Panc1 (cell line): ENCODE measurements at regions not wholly inside any gene's neighbourhood (a gene's known extent, or its start where the extent isn't known, plus 50 kb on each side); places are given as distances from the start of the nearest gene placed in this dataset.
"Not testable (repeated sequence)": the region's sequence is repeated elsewhere in the genome, so short reads cannot be mapped to it uniquely, and the experiment has no call there.

Experiments used
- ATAC-seq: fragments of 200-7000 bp; cut with Tn5 transposase; 2 replicates; pipeline ENCODE4 v1.9.1; 2020; ENCODE audit warnings: mild to moderate bottlenecking, moderate library complexity
- BruUV-seq: library from RNA; stranded (reverse); fragments of 400-500 nt; replicated peaks from 2 replicates; lab custom pipeline; 2021; lab: Mats Ljungman, UMichigan
- CTCF ChIA-PET: fragments of 300-600 bp; sonication (Branson Sonifier 250); formaldehyde crosslinking; loops from one replicate; lab custom pipeline; 2022; ENCODE audit warnings: antibody characterized with exemption; lab: Charles Lee
- POLR2A ChIA-PET: fragments of 300-600 bp; sonication (Branson Sonifier 250); formaldehyde crosslinking; loops from one replicate; lab custom pipeline; 2022; ENCODE audit warnings: antibody characterized with exemption; lab: Charles Lee
- DNase-seq: peaks from one replicate; pipeline ENCODE4 v3.0.0-alpha.2; 2010; ENCODE audit warnings: low read depth, low spot score
- H3K27ac ChIP-seq: 2 replicates; pipeline ENCODE4 v1.5.1; 2011; ENCODE audit warnings: mild to moderate bottlenecking, low read length, inconsistent platforms
- H3K27me3 ChIP-seq: fragments of 200-500 bp; sonication (Bioruptor generic); 2 replicates; pipeline ENCODE4 v1.6.0; 2014; ENCODE audit warnings: low read length, inconsistent platforms; ENCODE audit not compliant: control insufficient read depth, insufficient read depth
- H3K36me3 ChIP-seq: fragments of 200-500 bp; sonication (Bioruptor generic); 2 replicates; pipeline ENCODE4 v1.5.1; 2014; ENCODE audit warnings: inconsistent platforms, mild to moderate bottlenecking, low read length, moderate library complexity; ENCODE audit not compliant: control insufficient read depth, insufficient read depth
- H3K4me1 ChIP-seq: 2 replicates; pipeline ENCODE4 v1.5.1; 2011; ENCODE audit warnings: inconsistent platforms, mild to moderate bottlenecking, low read length, moderate library complexity; ENCODE audit not compliant: control insufficient read depth, insufficient read depth
- H3K4me3 ChIP-seq, 2 experiments: 2 replicates each; pipeline ENCODE4 v1.5.1; 2011 to 2012; ENCODE audit warnings: low read depth in 2 of 2, low read length in 2 of 2, mild to moderate bottlenecking in 2 of 2, inconsistent platforms in 1 of 2, moderate library complexity in 1 of 2
- H3K9me3 ChIP-seq: fragments of 200-500 bp; sonication (Bioruptor generic); 2 replicates; pipeline ENCODE4 v1.5.1; 2014; ENCODE audit warnings: low read depth, mild to moderate bottlenecking, inconsistent platforms, low read length, moderate library complexity; ENCODE audit not compliant: control insufficient read depth, insufficient read depth
- REST ChIP-seq, 2 experiments: IDR thresholded peaks; 2 replicates each; pipeline ENCODE4 v1.6.1; 2011 to 2012; ENCODE audit warnings: low read depth in 2 of 2, control low read depth in 1 of 2, low read length in 1 of 2, mild to moderate bottlenecking in 1 of 2, moderate library complexity in 1 of 2; ENCODE audit not compliant: insufficient read depth in 1 of 2
- SIN3A ChIP-seq: IDR thresholded peaks from 2 replicates; pipeline ENCODE4 v1.6.1; 2012; ENCODE audit warnings: low read depth, mild to moderate bottlenecking, low read length, moderate library complexity, borderline replicate concordance; ENCODE audit not compliant: insufficient read depth
- in situ Hi-C: cut with HindIII; loops from 2 replicates; pipeline ENCODE4 v1.10.0; 2016; ENCODE audit warnings: low sequenced_read_pairs, low pct_unique_long_range_greater_than_20kb
- intact Hi-C: fragments of 100-400 bp; cut with micrococcal nuclease; formaldehyde crosslinking; loops from one replicate; pipeline ENCODE4 v1.10.0; 2022; ENCODE audit not compliant: unreplicated experiment

DNA sequence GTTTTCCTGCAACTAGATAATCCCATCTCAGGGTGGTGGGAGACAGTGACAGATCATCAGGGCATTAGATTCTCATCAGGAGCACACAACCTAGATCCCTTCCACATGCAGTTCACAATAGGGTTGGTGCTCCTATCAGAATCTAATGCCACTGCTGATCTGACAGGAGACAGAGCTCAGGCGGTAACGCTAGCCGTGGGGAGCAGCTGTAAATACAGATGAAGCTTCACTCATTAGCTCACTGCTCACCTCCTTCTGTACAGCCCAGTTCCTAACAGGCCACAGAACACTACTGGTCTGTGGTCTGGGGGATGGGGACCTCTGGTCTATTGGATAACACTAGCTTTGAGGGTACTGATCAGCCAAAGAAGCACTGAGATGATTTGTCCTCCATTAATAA lies 66.6 kb upstream of the ZNF195 start:
- H3K27ac ChIP-seq, DNase-seq, H3K36me3 ChIP-seq, H3K4me3 ChIP-seq, H3K9me3 ChIP-seq, BruUV-seq, ATAC-seq, CTCF ChIA-PET, intact Hi-C loops, H3K4me1 ChIP-seq, POLR2A ChIA-PET, in situ Hi-C loops: not testable (repeated sequence)
- peaks cover 16% of the 10 kb centered on the region for H3K27me3 ChIP-seq

DNA sequence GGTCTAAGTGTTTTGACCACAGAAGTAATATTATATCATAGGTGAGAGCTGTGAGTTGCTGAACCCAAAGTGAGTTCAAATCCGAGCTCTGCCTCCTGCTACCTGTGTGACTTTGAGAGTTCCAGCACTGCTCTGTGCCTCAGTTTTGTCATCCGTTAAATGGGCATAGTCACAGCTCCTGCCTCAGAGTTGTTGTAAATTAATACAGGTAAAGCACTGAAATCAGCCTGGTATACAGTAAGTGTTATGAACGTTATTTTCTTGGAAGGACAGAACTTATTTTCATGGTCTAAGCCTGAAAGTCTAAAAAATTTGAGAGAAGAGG lies 65.4 kb upstream of the ZNF195 start:
- intact Hi-C loops, H3K9me3 ChIP-seq, H3K27ac ChIP-seq, ATAC-seq, POLR2A ChIA-PET, DNase-seq, in situ Hi-C loops, BruUV-seq, CTCF ChIA-PET, H3K36me3 ChIP-seq, H3K4me3 ChIP-seq, H3K4me1 ChIP-seq: not testable (repeated sequence)
- peaks cover 16% of the 10 kb centered on the region for H3K27me3 ChIP-seq

GRCh38 chr11:3443700-3444419 lies 64.9 kb upstream of the ZNF195 start:
- DNase-seq, intact Hi-C loops, H3K27ac ChIP-seq, BruUV-seq, H3K36me3 ChIP-seq, POLR2A ChIA-PET, in situ Hi-C loops, H3K4me3 ChIP-seq, H3K4me1 ChIP-seq, H3K9me3 ChIP-seq, CTCF ChIA-PET, ATAC-seq: not testable (repeated sequence)
- H3K27me3 ChIP-seq: peaks cover 16% of the 10 kb centered on the region

GRCh38 chr11:3437441-3437840 lies 58.5 kb upstream of the ZNF195 start:
- H3K4me3 ChIP-seq, POLR2A ChIA-PET, H3K36me3 ChIP-seq, BruUV-seq, intact Hi-C loops, H3K27me3 ChIP-seq, H3K4me1 ChIP-seq, CTCF ChIA-PET, H3K27ac ChIP-seq, ATAC-seq, in situ Hi-C loops, H3K9me3 ChIP-seq, DNase-seq: not testable (repeated sequence)

- peak; percentile 66 for ATAC-seq
- Histone ChIP-seq H3K36me3 (no peaks in the 10 kb centered on the region), H3K4me3 (no peak overlapping the region), H3K4me1 (no peaks in the 10 kb centered on the region), H3K9me3 (no peaks in the 10 kb centered on the region), H3K27me3 (no peaks in the 10 kb centered on the region), H3K27ac (no peak overlapping the region)
- no TSS peak for BruUV-seq
- ChIA-PET POLR2A (no interaction called here), CTCF (no interaction called here)
- intact Hi-C loops (no loop called here), in situ Hi-C loops (no loop called here)
- TF ChIP-seq SIN3A (no peak), REST (IDR thresholded peaks at IDR 0.05; ENCODE audit: insufficient read depth in 1 of 2, low read depth in 2 of 2, low read length in 1 of 2) (no peak)
- DNase-seq: no peak
Measured at GRCh38 chr11:3434976-3435375, 56.0 kb upstream of the ZNF195 start.

- H3K4me1 ChIP-seq, BruUV-seq, H3K36me3 ChIP-seq, CTCF ChIA-PET, intact Hi-C loops, H3K27ac ChIP-seq, in situ Hi-C loops, H3K27me3 ChIP-seq, H3K9me3 ChIP-seq, H3K4me3 ChIP-seq, DNase-seq: not testable (repeated sequence)
- POLR2A ChIA-PET: interaction anchor here (0.6 kb wide), 1 partner anchor 176 kb away, joined by 5 read pairs; no protein-coding TSS in a partner anchor
- ATAC-seq: peak; percentile 56; the same call in 1 of the 2 replicates
Measured at GRCh38 chr11:3429191-3429590, 50.2 kb upstream of the ZNF195 start.
